PC-9 (cell line): ENCODE measurements at regions not wholly inside any gene's neighbourhood (a gene's known extent, or its start where the extent isn't known, plus 50 kb on each side); places are given as distances from the start of the nearest gene placed in this dataset.
"Not testable (repeated sequence)": the region's sequence is repeated elsewhere in the genome, so short reads cannot be mapped to it uniquely, and the experiment has no call there.

Source experiments
- BruUV-seq: library from RNA; stranded (reverse); fragments of 400-500 nt; replicated peaks from 2 replicates; lab custom pipeline; 2021; lab: Mats Ljungman, UMichigan
- CTCF ChIA-PET: fragments of 300-600 bp; sonication (Branson Sonifier 250); formaldehyde crosslinking; loops from one replicate; lab custom pipeline; 2022; ENCODE audit warnings: antibody characterized with exemption; lab: Charles Lee
- POLR2A ChIA-PET: fragments of 300-600 bp; sonication (Branson Sonifier 250); formaldehyde crosslinking; loops from one replicate; lab custom pipeline; 2022; ENCODE audit warnings: antibody characterized with exemption; ENCODE audit not compliant: unreplicated experiment; lab: Charles Lee
- DNase-seq, 2 experiments: peaks; one replicate each; pipeline versions ENCODE4 v3.0.0 to v3.0.0-alpha.2; 2015 to 2022; ENCODE audit warnings: mixed read lengths in 1 of 2
- H2AFZ ChIP-seq: fragments of 200-600 bp; sonication (generic); 2 replicates; pipeline ENCODE4 v1.8.1; 2017; ENCODE audit warnings: antibody characterized with exemption
- H3F3A ChIP-seq: fragments of 200-600 bp; sonication (generic); 2 replicates; pipeline ENCODE4 v1.8.1; 2017; ENCODE audit warnings: antibody characterized with exemption, mild to moderate bottlenecking, low read depth; ENCODE audit not compliant: insufficient read depth
- H3K27ac ChIP-seq: fragments of 200-600 bp; sonication (generic); 2 replicates; pipeline ENCODE4 v1.6.1; 2016; ENCODE audit warnings: mixed run types
- H3K27me3 ChIP-seq: fragments of 200-600 bp; sonication (generic); 2 replicates; pipeline ENCODE4 v1.6.1; 2016; ENCODE audit warnings: low read depth, mixed run types; ENCODE audit not compliant: insufficient read depth
- H3K36me3 ChIP-seq: fragments of 200-600 bp; sonication (generic); 2 replicates; pipeline ENCODE4 v1.6.1; 2016; ENCODE audit warnings: low read depth, mixed run types
- H3K4me1 ChIP-seq: fragments of 200-600 bp; sonication (generic); replicated peaks from 2 replicates; pipeline ENCODE4 v1.6.1; 2016; ENCODE audit warnings: mixed run types; ENCODE audit not compliant: insufficient read depth
- H3K4me2 ChIP-seq: fragments of 200-600 bp; sonication (generic); 2 replicates; pipeline ENCODE4 v1.6.1; 2017; ENCODE audit warnings: mixed run types
- H3K4me3 ChIP-seq: fragments of 200-600 bp; sonication (generic); 2 replicates; pipeline ENCODE4 v1.6.1; 2016; ENCODE audit warnings: mixed run types
- H3K79me2 ChIP-seq: fragments of 200-600 bp; sonication (generic); 2 replicates; pipeline ENCODE4 v1.6.1; 2017; ENCODE audit warnings: low read depth, mixed run types
- H3K9me2 ChIP-seq: fragments of 200-600 bp; sonication (generic); 2 replicates; pipeline ENCODE4 v1.8.1; 2017; ENCODE audit warnings: mild to moderate bottlenecking; ENCODE audit not compliant: insufficient read depth
- H3K9me3 ChIP-seq: fragments of 200-600 bp; sonication (generic); 2 replicates; pipeline ENCODE4 v1.8.1; 2016; ENCODE audit warnings: low read depth; ENCODE audit not compliant: insufficient read depth
- H4K20me1 ChIP-seq: fragments of 200-600 bp; sonication (generic); 2 replicates; pipeline ENCODE4 v1.8.1; 2017; ENCODE audit not compliant: insufficient read depth
- EZH2 ChIP-seq: fragments of 200-600 bp; sonication (generic); IDR thresholded peaks from 2 replicates; pipeline ENCODE4 v1.8.0; 2017; ENCODE audit warnings: antibody characterized with exemption, low read depth
- intact Hi-C: fragments of 100-400 bp; cut with micrococcal nuclease; formaldehyde crosslinking; loops from one replicate; pipeline ENCODE4 v1.10.0; 2022; ENCODE audit not compliant: unreplicated experiment
- TF ChIP-seq, protein P1 (sequence below): fragments of 200-600 bp; sonication (generic); conservative IDR thresholded peaks from 2 replicates; pipeline ENCODE4 v1.6.1; 2017; ENCODE audit warnings: mixed run types, antibody characterized with exemption, mild to moderate bottlenecking, moderate library complexity

DNA sequence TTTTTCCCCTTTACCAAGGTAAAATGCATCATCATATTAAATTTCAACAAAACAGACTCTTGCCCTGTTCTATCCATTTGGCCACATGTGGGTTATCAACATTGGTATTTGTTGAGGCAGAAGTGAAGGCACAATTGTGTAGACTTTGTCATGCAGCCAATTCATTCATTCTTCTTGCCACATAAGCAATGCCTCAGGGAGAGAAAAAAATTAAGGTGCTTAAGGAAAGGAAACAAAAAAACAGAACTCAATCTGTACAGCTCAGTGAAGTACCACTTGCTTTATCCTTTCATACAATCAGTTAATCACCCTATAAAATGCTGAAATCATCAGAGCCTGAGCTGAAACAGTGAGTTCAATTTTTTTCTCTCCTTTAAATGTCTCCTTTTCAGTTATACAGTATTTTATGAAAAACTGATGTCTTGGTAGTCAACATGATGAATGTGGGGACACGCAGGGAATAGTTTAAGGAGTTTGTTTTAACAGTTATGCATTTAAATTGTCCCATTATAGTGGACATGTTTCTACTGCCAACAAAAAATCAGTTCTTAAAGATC lies 588.9 kb downstream of the MFSD1 start:
- POLR2A ChIA-PET = no interaction called here
- CTCF ChIA-PET = no interaction called here
- no peak overlapping the region for H2AFZ ChIP-seq

DNA sequence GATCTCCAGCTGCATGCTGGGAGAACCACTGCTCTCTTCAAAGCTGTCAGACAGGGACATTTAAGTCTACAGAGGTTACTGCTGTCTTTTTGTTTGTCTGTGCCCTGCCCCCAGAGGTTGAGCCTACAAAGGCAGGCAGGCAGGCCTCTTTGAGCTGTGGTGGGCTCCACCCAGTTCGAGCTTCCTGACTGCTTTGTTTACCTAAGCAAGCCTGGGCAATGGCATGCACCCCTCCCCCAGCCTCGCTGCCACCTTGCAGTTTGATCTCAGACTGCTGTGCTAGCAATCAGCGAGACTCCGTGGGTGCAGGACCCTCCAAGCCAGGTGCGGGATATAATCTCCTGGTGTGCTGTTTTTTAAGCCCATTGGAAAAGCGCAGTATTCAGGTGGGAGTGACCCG lies 591.0 kb upstream of the IL12A start:
- H3K4me1 ChIP-seq, H3K9me2 ChIP-seq, H3K36me3 ChIP-seq, H3K9me3 ChIP-seq, H3K79me2 ChIP-seq, H3K4me3 ChIP-seq, H3K27me3 ChIP-seq, H3K4me2 ChIP-seq, CTCF ChIA-PET, BruUV-seq, H4K20me1 ChIP-seq, H3K27ac ChIP-seq, intact Hi-C loops, H2AFZ ChIP-seq, POLR2A ChIA-PET, H3F3A ChIP-seq: not testable (repeated sequence)
- DNase-seq = peak in 1 of 2 experiments; percentile 36

More for the DNA sequence above, 588.9 kb downstream of the MFSD1 start:
- BruUV-seq = no TSS peak
- Histone ChIP-seq H3K9me3 (no peaks in the 10 kb centered on the region), H3K9me2 (no peaks in the 10 kb centered on the region), H3F3A (no peaks in the 10 kb centered on the region), H3K4me1 (no peaks in the 10 kb centered on the region), H3K4me3 (no peak overlapping the region), H3K36me3 (no peaks in the 10 kb centered on the region), H3K27me3 (no peaks in the 10 kb centered on the region), H3K27ac (no peak overlapping the region), H4K20me1 (no peaks in the 10 kb centered on the region), H3K79me2 (no peaks in the 10 kb centered on the region), H3K4me2 (no peak overlapping the region)
- intact Hi-C loops = no loop called here
- TF ChIP-seq EZH2 = no peak
- TF ChIP-seq, protein P1, sequence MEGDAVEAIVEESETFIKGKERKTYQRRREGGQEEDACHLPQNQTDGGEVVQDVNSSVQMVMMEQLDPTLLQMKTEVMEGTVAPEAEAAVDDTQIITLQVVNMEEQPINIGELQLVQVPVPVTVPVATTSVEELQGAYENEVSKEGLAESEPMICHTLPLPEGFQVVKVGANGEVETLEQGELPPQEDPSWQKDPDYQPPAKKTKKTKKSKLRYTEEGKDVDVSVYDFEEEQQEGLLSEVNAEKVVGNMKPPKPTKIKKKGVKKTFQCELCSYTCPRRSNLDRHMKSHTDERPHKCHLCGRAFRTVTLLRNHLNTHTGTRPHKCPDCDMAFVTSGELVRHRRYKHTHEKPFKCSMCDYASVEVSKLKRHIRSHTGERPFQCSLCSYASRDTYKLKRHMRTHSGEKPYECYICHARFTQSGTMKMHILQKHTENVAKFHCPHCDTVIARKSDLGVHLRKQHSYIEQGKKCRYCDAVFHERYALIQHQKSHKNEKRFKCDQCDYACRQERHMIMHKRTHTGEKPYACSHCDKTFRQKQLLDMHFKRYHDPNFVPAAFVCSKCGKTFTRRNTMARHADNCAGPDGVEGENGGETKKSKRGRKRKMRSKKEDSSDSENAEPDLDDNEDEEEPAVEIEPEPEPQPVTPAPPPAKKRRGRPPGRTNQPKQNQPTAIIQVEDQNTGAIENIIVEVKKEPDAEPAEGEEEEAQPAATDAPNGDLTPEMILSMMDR = no peak
- no peak for DNase-seq

DNA sequence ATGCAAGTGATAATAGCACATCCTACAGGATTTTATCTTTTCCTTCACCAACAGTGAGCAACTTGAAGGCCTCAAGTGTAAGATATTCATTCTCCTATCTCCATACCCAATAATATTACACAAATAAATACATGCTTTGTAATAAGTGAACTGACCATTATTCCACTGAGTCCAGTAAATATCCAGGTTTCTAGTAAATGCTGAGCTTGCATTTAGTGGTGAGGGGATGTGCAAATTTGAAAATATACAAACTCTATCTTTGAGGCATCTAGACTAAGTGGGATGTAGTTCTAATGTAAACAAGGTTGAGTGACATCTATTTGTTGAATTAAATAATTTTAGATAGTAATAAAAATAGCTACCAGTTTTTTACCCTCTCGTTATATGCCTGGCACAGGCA lies 587.6 kb upstream of the IL12A start:
- DNase-seq = no peak
- H3K4me3 ChIP-seq = no peak overlapping the region
- no peak overlapping the region for H3K27ac ChIP-seq
- ChIA-PET CTCF (no interaction called here), POLR2A (no interaction called here)
- H3K79me2 ChIP-seq = no peaks in the 10 kb centered on the region
- H4K20me1 ChIP-seq = no peaks in the 10 kb centered on the region
- no peaks in the 10 kb centered on the region for H3K9me3 ChIP-seq
- H3K4me2 ChIP-seq = no peak overlapping the region
- no peaks in the 10 kb centered on the region for H3K9me2 ChIP-seq
- no peaks in the 10 kb centered on the region for H3K36me3 ChIP-seq
- no peaks in the 10 kb centered on the region for H3K4me1 ChIP-seq
- no TSS peak for BruUV-seq
- intact Hi-C loops = no loop called here
- TF ChIP-seq, protein P1 = no peak
- no peak for TF ChIP-seq EZH2
- no peak overlapping the region for H2AFZ ChIP-seq
- H3F3A ChIP-seq = no peaks in the 10 kb centered on the region
- no peaks in the 10 kb centered on the region for H3K27me3 ChIP-seq

DNA sequence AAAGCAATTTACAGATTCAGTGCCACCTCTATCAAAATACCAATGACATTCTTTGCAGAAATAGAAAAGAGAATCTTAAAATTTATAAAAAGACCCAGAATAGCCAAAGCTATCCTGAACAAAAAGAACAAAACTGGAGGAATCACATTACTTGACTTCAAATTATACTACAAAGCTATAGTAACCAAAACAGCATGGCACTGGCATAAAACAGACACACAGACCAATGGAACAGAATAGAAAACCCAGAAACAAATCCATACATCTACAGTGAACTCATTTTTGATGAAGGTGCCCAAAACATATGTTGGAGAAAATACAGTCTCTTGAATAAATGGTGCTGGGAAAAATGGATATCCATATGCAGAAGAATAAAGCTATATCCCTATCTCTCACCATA lies 578.9 kb upstream of the IL12A start:
- BruUV-seq, intact Hi-C loops, H3K27ac ChIP-seq, H3K36me3 ChIP-seq, H3K9me2 ChIP-seq, H3K27me3 ChIP-seq, H3K4me1 ChIP-seq, H3K79me2 ChIP-seq, DNase-seq, H3K4me3 ChIP-seq, H4K20me1 ChIP-seq, H3K4me2 ChIP-seq, CTCF ChIA-PET, POLR2A ChIA-PET, H3K9me3 ChIP-seq, H2AFZ ChIP-seq, H3F3A ChIP-seq: not testable (repeated sequence)
